PC-9 (cell line): ENCODE measurements at regions not wholly inside any gene's neighbourhood (a gene's known extent, or its start where the extent isn't known, plus 50 kb on each side); places are given as distances from the start of the nearest gene placed in this dataset.

Experiments used
- EZH2 ChIP-seq: fragments of 200-600 bp; sonication (generic); IDR thresholded peaks from 2 replicates; pipeline ENCODE4 v1.8.0; 2017; ENCODE audit warnings: antibody characterized with exemption, low read depth
- TF ChIP-seq, protein P1 (sequence below): fragments of 200-600 bp; sonication (generic); conservative IDR thresholded peaks from 2 replicates; pipeline ENCODE4 v1.6.1; 2017; ENCODE audit warnings: mixed run types, antibody characterized with exemption, mild to moderate bottlenecking, moderate library complexity

DNA sequence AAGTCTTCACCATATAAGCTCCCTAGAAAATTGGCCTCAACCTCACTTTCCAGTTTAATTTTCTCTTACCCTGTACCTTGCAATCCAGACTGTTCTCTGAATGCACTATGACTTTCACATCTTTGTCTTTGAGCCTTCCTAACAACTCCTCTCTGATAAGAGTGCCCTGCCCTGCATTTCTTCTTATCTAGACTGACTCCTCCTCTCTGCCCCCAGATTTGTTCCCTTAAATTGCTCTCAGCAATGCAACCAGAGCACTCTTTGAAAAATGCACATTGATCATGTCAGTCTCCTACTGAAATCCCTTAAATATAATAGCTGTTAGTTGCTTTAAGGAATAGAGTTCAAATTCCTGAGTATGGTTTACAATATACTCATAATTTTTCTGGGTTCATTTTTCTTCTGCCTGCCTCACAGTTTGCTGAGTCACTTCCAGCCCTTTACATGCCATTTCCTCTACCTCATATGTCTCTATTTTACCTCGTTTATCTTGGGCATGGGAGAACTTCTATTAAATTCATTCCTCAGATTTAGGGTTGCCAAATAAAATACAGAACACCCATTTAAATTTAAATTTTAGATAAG is 582.7 kb upstream of the AADAT start:
- no peak for TF ChIP-seq EZH2
- TF ChIP-seq, protein P1, sequence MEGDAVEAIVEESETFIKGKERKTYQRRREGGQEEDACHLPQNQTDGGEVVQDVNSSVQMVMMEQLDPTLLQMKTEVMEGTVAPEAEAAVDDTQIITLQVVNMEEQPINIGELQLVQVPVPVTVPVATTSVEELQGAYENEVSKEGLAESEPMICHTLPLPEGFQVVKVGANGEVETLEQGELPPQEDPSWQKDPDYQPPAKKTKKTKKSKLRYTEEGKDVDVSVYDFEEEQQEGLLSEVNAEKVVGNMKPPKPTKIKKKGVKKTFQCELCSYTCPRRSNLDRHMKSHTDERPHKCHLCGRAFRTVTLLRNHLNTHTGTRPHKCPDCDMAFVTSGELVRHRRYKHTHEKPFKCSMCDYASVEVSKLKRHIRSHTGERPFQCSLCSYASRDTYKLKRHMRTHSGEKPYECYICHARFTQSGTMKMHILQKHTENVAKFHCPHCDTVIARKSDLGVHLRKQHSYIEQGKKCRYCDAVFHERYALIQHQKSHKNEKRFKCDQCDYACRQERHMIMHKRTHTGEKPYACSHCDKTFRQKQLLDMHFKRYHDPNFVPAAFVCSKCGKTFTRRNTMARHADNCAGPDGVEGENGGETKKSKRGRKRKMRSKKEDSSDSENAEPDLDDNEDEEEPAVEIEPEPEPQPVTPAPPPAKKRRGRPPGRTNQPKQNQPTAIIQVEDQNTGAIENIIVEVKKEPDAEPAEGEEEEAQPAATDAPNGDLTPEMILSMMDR = no peak
